ENCODE measurements at regions not wholly inside any gene's neighbourhood (a gene's known extent, or its start where the extent isn't known, plus 50 kb on each side); places are given as distances from the start of the nearest gene placed in this dataset.

- no peaks in the 10 kb centered on the region for H3K36me3 Mint-ChIP-seq (ENCODE audit: low read depth)
- H3K4me3 Mint-ChIP-seq = peak overlapping the region; percentile 50
- H3K27ac Mint-ChIP-seq = peak overlapping the region; percentile 89
- peaks cover 6% of the 10 kb centered on the region for H3K9me2 ChIP-seq (ENCODE audit: insufficient read depth)
- peaks cover 4% of the 10 kb centered on the region for H3K27me3 Mint-ChIP-seq (ENCODE audit: insufficient read depth, low read depth, poor library complexity)
- no peaks in the 10 kb centered on the region for H3K79me2 ChIP-seq (replicated peaks; ENCODE audit: insufficient read depth)
- DNase-seq (ENCODE audit: low spot score) (peak; percentile 88), ATAC-seq (peak; percentile 98)
- no peaks in the 10 kb centered on the region for H3F3A ChIP-seq (replicated peaks; ENCODE audit: low read depth)
- H3K4me1 ChIP-seq (ENCODE audit: insufficient read depth) = peaks cover 24% of the 10 kb centered on the region
- H3K27ac ChIP-seq (ENCODE audit: low read depth) = peak overlapping the region; percentile 70
- H3K4me2 ChIP-seq = peak overlapping the region; percentile 67
- H2AFZ ChIP-seq = peak overlapping the region; percentile 24; the same call in 1 of the 2 replicates
- H4K20me1 ChIP-seq (replicated peaks; ENCODE audit: insufficient read depth) = no peaks in the 10 kb centered on the region
- TF ChIP-seq, protein P1, sequence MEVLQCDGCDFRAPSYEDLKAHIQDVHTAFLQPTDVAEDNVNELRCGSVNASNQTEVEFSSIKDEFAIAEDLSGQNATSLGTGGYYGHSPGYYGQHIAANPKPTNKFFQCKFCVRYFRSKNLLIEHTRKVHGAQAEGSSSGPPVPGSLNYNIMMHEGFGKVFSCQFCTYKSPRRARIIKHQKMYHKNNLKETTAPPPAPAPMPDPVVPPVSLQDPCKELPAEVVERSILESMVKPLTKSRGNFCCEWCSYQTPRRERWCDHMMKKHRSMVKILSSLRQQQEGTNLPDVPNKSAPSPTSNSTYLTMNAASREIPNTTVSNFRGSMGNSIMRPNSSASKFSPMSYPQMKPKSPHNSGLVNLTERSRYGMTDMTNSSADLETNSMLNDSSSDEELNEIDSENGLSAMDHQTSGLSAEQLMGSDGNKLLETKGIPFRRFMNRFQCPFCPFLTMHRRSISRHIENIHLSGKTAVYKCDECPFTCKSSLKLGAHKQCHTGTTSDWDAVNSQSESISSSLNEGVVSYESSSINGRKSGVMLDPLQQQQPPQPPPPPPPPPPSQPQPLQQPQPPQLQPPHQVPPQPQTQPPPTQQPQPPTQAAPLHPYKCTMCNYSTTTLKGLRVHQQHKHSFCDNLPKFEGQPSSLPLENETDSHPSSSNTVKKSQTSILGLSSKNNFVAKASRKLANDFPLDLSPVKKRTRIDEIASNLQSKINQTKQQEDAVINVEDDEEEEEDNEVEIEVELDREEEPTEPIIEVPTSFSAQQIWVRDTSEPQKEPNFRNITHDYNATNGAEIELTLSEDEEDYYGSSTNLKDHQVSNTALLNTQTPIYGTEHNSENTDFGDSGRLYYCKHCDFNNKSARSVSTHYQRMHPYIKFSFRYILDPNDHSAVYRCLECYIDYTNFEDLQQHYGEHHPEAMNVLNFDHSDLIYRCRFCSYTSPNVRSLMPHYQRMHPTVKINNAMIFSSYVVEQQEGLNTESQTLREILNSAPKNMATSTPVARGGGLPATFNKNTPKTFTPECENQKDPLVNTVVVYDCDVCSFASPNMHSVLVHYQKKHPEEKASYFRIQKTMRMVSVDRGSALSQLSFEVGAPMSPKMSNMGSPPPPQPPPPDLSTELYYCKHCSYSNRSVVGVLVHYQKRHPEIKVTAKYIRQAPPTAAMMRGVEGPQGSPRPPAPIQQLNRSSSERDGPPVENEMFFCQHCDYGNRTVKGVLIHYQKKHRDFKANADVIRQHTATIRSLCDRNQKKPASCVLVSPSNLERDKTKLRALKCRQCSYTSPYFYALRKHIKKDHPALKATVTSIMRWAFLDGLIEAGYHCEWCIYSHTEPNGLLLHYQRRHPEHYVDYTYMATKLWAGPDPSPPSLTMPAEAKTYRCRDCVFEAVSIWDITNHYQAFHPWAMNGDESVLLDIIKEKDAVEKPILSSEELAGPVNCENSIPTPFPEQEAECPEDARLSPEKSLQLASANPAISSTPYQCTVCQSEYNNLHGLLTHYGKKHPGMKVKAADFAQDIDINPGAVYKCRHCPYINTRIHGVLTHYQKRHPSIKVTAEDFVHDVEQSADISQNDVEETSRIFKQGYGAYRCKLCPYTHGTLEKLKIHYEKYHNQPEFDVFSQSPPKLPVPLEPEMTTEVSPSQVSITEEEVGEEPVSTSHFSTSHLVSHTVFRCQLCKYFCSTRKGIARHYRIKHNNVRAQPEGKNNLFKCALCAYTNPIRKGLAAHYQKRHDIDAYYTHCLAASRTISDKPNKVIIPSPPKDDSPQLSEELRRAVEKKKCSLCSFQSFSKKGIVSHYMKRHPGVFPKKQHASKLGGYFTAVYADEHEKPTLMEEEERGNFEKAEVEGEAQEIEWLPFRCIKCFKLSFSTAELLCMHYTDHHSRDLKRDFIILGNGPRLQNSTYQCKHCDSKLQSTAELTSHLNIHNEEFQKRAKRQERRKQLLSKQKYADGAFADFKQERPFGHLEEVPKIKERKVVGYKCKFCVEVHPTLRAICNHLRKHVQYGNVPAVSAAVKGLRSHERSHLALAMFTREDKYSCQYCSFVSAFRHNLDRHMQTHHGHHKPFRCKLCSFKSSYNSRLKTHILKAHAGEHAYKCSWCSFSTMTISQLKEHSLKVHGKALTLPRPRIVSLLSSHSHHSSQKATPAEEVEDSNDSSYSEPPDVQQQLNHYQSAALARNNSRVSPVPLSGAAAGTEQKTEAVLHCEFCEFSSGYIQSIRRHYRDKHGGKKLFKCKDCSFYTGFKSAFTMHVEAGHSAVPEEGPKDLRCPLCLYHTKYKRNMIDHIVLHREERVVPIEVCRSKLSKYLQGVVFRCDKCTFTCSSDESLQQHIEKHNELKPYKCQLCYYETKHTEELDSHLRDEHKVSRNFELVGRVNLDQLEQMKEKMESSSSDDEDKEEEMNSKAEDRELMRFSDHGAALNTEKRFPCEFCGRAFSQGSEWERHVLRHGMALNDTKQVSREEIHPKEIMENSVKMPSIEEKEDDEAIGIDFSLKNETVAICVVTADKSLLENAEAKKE (CRISPR knock-in tag; IDR thresholded peaks at IDR 0.05) = peak; percentile 64
- TF ChIP-seq POLR2AphosphoS5 (IDR thresholded peaks at IDR 0.05; ENCODE audit: low read depth) (peak; percentile 21; the same call in 1 of the 2 replicates), ETS1 (IDR thresholded peaks at IDR 0.05) (peak; percentile 32; the same call in 1 of the 2 replicates), ZNF331 (CRISPR knock-in tag; IDR thresholded peaks at IDR 0.05; ENCODE audit: low read depth) (no peak), CTCF (conservative IDR thresholded peaks at IDR 0.05; ENCODE audit: low read depth in 2 of 2) (peak in 1 of 2 experiments; percentile 25; a peak in 1 of 4 replicates), CREB1 (CRISPR knock-in tag; IDR thresholded peaks at IDR 0.05; ENCODE audit: low read depth) (no peak), JUNB (IDR thresholded peaks at IDR 0.05; ENCODE audit: unreplicated experiment) (no peak)
- H3K27me3 ChIP-seq (ENCODE audit: insufficient read depth) = no peaks in the 10 kb centered on the region
- H3K9me3 Mint-ChIP-seq = no peaks in the 10 kb centered on the region
- peak overlapping the region; percentile 12; the same call in 1 of the 2 replicates for H3K4me3 ChIP-seq
- H3K4me1 Mint-ChIP-seq = peaks cover 38% of the 10 kb centered on the region
- no peaks in the 10 kb centered on the region for H3K36me3 ChIP-seq (ENCODE audit: insufficient read depth)
Observed at GRCh38 chr2:216765761-216766262, 70.5 kb upstream of the IGFBP5 start.

Measured in GM23338 (cell line).